Neural cell (in vitro differentiated cells): ENCODE measurements at regions not wholly inside any gene's neighbourhood (a gene's known extent, or its start where the extent isn't known, plus 50 kb on each side); places are given as distances from the start of the nearest gene placed in this dataset.

Experiments
- H2AFZ ChIP-seq: fragments of 200-600, 300-800 bp; sonication (generic), shearing (Covaris generic); 2 replicates; pipeline ENCODE4 v1.6.0; 2014; ENCODE audit warnings: low read depth, mild to moderate bottlenecking, antibody characterized with exemption, low read length, moderate library complexity
- H3F3A ChIP-seq: fragments of 200-600 bp; shearing (Covaris generic); 2 replicates; pipeline ENCODE4 v1.6.1; 2016; ENCODE audit warnings: mild to moderate bottlenecking, moderate library complexity, mixed read lengths, antibody characterized with exemption, low read length; ENCODE audit not compliant: insufficient read depth, poor library complexity, severe bottlenecking
- H3K27ac ChIP-seq: fragments of 200-600, 300-800 bp; sonication (generic), shearing (Covaris generic); 2 replicates; pipeline ENCODE4 v1.5.1; 2014; ENCODE audit warnings: mild to moderate bottlenecking, low read length, moderate library complexity
- H3K27me3 ChIP-seq: fragments of 300-800, 200-600 bp; sonication (generic), shearing (Covaris generic); 2 replicates; pipeline ENCODE4 v1.6.0; 2014; ENCODE audit warnings: mild to moderate bottlenecking, low read depth, low read length, moderate library complexity; ENCODE audit not compliant: insufficient read depth
- H3K36me3 ChIP-seq: fragments of 300-800, 200-600 bp; sonication (generic), shearing (Covaris generic); 2 replicates; pipeline ENCODE4 v1.5.1; 2014; ENCODE audit warnings: mild to moderate bottlenecking, antibody characterized with exemption, low read length, moderate library complexity; ENCODE audit not compliant: insufficient read depth
- H3K4me2 ChIP-seq: fragments of 300-800, 200-600 bp; sonication (generic), shearing (Covaris generic); 2 replicates; pipeline ENCODE4 v1.6.0; 2014; ENCODE audit warnings: mild to moderate bottlenecking, low read length
- H3K4me3 ChIP-seq: fragments of 300-800, 200-600 bp; sonication (generic), shearing (Covaris generic); 2 replicates; pipeline ENCODE4 v1.5.1; 2014; ENCODE audit warnings: mild to moderate bottlenecking, low read length, moderate library complexity
- H3K79me2 ChIP-seq: fragments of 200-600 bp; shearing (Covaris generic); replicated peaks from 2 replicates; pipeline ENCODE4 v1.6.0; 2014; ENCODE audit warnings: mild to moderate bottlenecking, low read length, moderate library complexity; ENCODE audit not compliant: insufficient read depth
- H3K9ac ChIP-seq: fragments of 300-800, 200-600 bp; sonication (generic), shearing (Covaris generic); 2 replicates; pipeline ENCODE4 v1.6.1; 2016; ENCODE audit warnings: mild to moderate bottlenecking, low read length, mixed read lengths
- H3K9me2 ChIP-seq: fragments of 200-600 bp; shearing (Covaris generic); 2 replicates; pipeline ENCODE4 v1.6.1; 2016; ENCODE audit warnings: mild to moderate bottlenecking, low read length, mixed read lengths; ENCODE audit not compliant: insufficient read depth
- H3K9me3 ChIP-seq: fragments of 200-600, 300-800 bp; sonication (generic), shearing (Covaris generic); 2 replicates; pipeline ENCODE4 v1.6.1; 2016; ENCODE audit warnings: mild to moderate bottlenecking, mixed run types, low read length, moderate library complexity, mixed read lengths
- H4K20me1 ChIP-seq: fragments of 200-600 bp; shearing (Covaris generic); 2 replicates; pipeline ENCODE4 v1.6.1; 2016; ENCODE audit warnings: mild to moderate bottlenecking, mixed run types; ENCODE audit not compliant: insufficient read depth
- CTCF ChIP-seq: fragments of 450-650 bp; IDR thresholded peaks from 2 replicates; pipeline ENCODE4 v1.5.1; 2014; ENCODE audit warnings: antibody characterized with exemption, mild to moderate bottlenecking, moderate library complexity; ENCODE audit not compliant: poor library complexity, severe bottlenecking
- EP300 ChIP-seq: fragments of 450-650 bp; conservative IDR thresholded peaks from 2 replicates; pipeline ENCODE4 v1.6.1; 2014; ENCODE audit warnings: antibody characterized with exemption, mild to moderate bottlenecking, moderate library complexity; ENCODE audit not compliant: poor library complexity, severe bottlenecking
- EZH2 ChIP-seq: fragments of 200-600, 300-800 bp; shearing (Covaris generic), sonication (generic); IDR thresholded peaks from 2 replicates; pipeline ENCODE4 v1.6.1; 2014; ENCODE audit warnings: antibody characterized with exemption, low read length, borderline replicate concordance, mild to moderate bottlenecking; ENCODE audit not compliant: insufficient read depth, poor library complexity, severe bottlenecking
- MXI1 ChIP-seq: fragments of 450-650 bp; conservative IDR thresholded peaks from 2 replicates; pipeline ENCODE4 v1.6.1; 2014; ENCODE audit warnings: antibody characterized with exemption, mild to moderate bottlenecking; ENCODE audit not compliant: poor library complexity, severe bottlenecking
- POLR2AphosphoS5 ChIP-seq: IDR thresholded peaks from 2 replicates; pipeline ENCODE4 v1.6.1; 2012
- RAD21 ChIP-seq: fragments of 450-650 bp; conservative IDR thresholded peaks from 2 replicates; pipeline ENCODE4 v1.6.1; 2014; ENCODE audit warnings: antibody characterized with exemption, mild to moderate bottlenecking, moderate library complexity
- REST ChIP-seq: IDR thresholded peaks from 2 replicates; pipeline ENCODE4 v1.6.1; 2012; ENCODE audit warnings: borderline replicate concordance
- SMC3 ChIP-seq: fragments of 450-650 bp; conservative IDR thresholded peaks from 2 replicates; pipeline ENCODE4 v1.6.1; 2014; ENCODE audit warnings: antibody characterized with exemption, mild to moderate bottlenecking, moderate library complexity; ENCODE audit not compliant: poor library complexity
- TAF1 ChIP-seq: IDR thresholded peaks from 2 replicates; pipeline ENCODE4 v1.6.1; 2012; ENCODE audit warnings: low read depth

GRCh38 chr21:15272171-15272570 is 207.4 kb upstream of the NRIP1 start:
- H3K79me2 ChIP-seq, result no peaks in the 10 kb centered on the region
- H3K9me2 ChIP-seq, result no peaks in the 10 kb centered on the region
- no peak overlapping the region for H3K9ac ChIP-seq
- H2AFZ ChIP-seq, result no peak overlapping the region
- H3K27me3 ChIP-seq, result no peaks in the 10 kb centered on the region
- H3K4me2 ChIP-seq, result no peak overlapping the region
- no peaks in the 10 kb centered on the region for H4K20me1 ChIP-seq
- H3K36me3 ChIP-seq, result no peaks in the 10 kb centered on the region
- H3K4me3 ChIP-seq, result no peak overlapping the region
- no peak for TF ChIP-seq MXI1
- TF ChIP-seq TAF1, result no peak
- no peak for TF ChIP-seq POLR2AphosphoS5
- TF ChIP-seq RAD21, result no peak
- no peak for TF ChIP-seq SMC3
- no peak for TF ChIP-seq EZH2
- no peak for TF ChIP-seq EP300
- TF ChIP-seq CTCF, result no peak
- TF ChIP-seq REST, result no peak
- no peak overlapping the region for H3K27ac ChIP-seq
- H3F3A ChIP-seq, result no peaks in the 10 kb centered on the region
- no peaks in the 10 kb centered on the region for H3K9me3 ChIP-seq

- H3K36me3 ChIP-seq, result no peaks in the 10 kb centered on the region
- no peak for TF ChIP-seq REST
- TF ChIP-seq EZH2, result no peak
- no peak for TF ChIP-seq TAF1
- TF ChIP-seq CTCF, result no peak
- no peak for TF ChIP-seq POLR2AphosphoS5
- no peak for TF ChIP-seq EP300
- TF ChIP-seq MXI1, result no peak
- no peak for TF ChIP-seq RAD21
- TF ChIP-seq SMC3, result no peak
- no peak overlapping the region for H3K4me3 ChIP-seq
- H3K27me3 ChIP-seq, result no peaks in the 10 kb centered on the region
- no peak overlapping the region for H2AFZ ChIP-seq
- no peaks in the 10 kb centered on the region for H3F3A ChIP-seq
- no peak overlapping the region for H3K9ac ChIP-seq
- no peak overlapping the region for H3K27ac ChIP-seq
- no peaks in the 10 kb centered on the region for H4K20me1 ChIP-seq
- H3K4me2 ChIP-seq, result no peak overlapping the region
- no peaks in the 10 kb centered on the region for H3K9me3 ChIP-seq
- H3K79me2 ChIP-seq, result no peaks in the 10 kb centered on the region
- no peaks in the 10 kb centered on the region for H3K9me2 ChIP-seq
Measured at GRCh38 chr21:15272591-15272990, 207.8 kb upstream of the NRIP1 start.
